Natural killer cell (primary cell): ENCODE measurements at regions not wholly inside any gene's neighbourhood (a gene's known extent, or its start where the extent isn't known, plus 50 kb on each side); places are given as distances from the start of the nearest gene placed in this dataset.

ENCODE experiments used
- ATAC-seq, 3 donors: fragments of 150-1000 bp in 2 of 3; fragments of 200-7000 bp in 1 of 3; cut with Tn5 transposase; 1 replicate in 1 of 3; 2 replicates in 2 of 3; pipeline ENCODE4 v1.10.0; 2021; ENCODE audit warnings: mild to moderate bottlenecking in 2 of 3, moderate library complexity in 2 of 3
- DNase-seq, 2 donors: peaks; one replicate each; pipeline versions ENCODE4 v3.0.0 to v3.0.0-alpha.2; 2013 to 2021; ENCODE audit warnings: mixed read lengths in 1 of 2
- H3K27ac ChIP-seq: one replicate; pipeline ENCODE4 v1.5.1; 2013; ENCODE audit warnings: mild to moderate bottlenecking, low read length
- H3K27me3 ChIP-seq: one replicate; pipeline ENCODE4 v1.6.1; 2013; ENCODE audit warnings: low read length; ENCODE audit not compliant: control insufficient read depth, insufficient read depth
- H3K36me3 ChIP-seq: one replicate; pipeline ENCODE4 v1.6.1; 2013; ENCODE audit warnings: low read length; ENCODE audit not compliant: control insufficient read depth, insufficient read depth
- H3K4me1 ChIP-seq: one replicate; pipeline ENCODE4 v1.6.1; 2013; ENCODE audit warnings: low read length; ENCODE audit not compliant: control insufficient read depth, insufficient read depth
- H3K4me3 ChIP-seq: one replicate; pipeline ENCODE4 v1.5.1; 2013; ENCODE audit warnings: low read length
- H3K9me3 ChIP-seq: one replicate; pipeline ENCODE4 v1.6.1; 2013; ENCODE audit warnings: low read length; ENCODE audit not compliant: control insufficient read depth, insufficient read depth
- H3K27ac Mint-ChIP-seq, 2 donors: one replicate each; pipeline ENCODE4 v1.8.0; 2022; ENCODE audit warnings: mild to moderate bottlenecking in 2 of 2, mixed read lengths in 2 of 2, moderate library complexity in 1 of 2
- H3K27me3 Mint-ChIP-seq, 2 donors: one replicate each; pipeline ENCODE4 v1.8.0; 2022; ENCODE audit warnings: low read depth in 2 of 2, mixed read lengths in 2 of 2
- H3K36me3 Mint-ChIP-seq: one replicate; pipeline ENCODE4 v1.8.0; 2022; ENCODE audit warnings: mixed read lengths
- H3K4me1 Mint-ChIP-seq, 2 donors: one replicate each; pipeline ENCODE4 v1.8.0; 2022; ENCODE audit warnings: mixed read lengths in 2 of 2
- H3K4me3 Mint-ChIP-seq: one replicate; pipeline ENCODE4 v1.8.0; 2022; ENCODE audit warnings: mild to moderate bottlenecking, moderate library complexity, mixed read lengths
- H3K9me3 Mint-ChIP-seq, 2 donors: one replicate each; pipeline ENCODE4 v1.8.0; 2022; ENCODE audit warnings: mixed read lengths in 2 of 2
- CTCF ChIP-seq: fragments of 200-600 bp; IDR thresholded peaks from one replicate; pipeline ENCODE4 v1.8.0; 2022; ENCODE audit warnings: antibody characterized with exemption
- WGBS: methylation state at CpG from one replicate; pipeline ENCODE4 v1.1.7; 2013; ENCODE audit warnings: missing lambda C conversion rate; ENCODE audit not compliant: insufficient coverage; 5-methylcytosine and 5-hydroxymethylcytosine counted together
- intact Hi-C: fragments of 100-400 bp; cut with micrococcal nuclease; formaldehyde crosslinking; loops from one replicate; pipeline ENCODE4 v1.14.2; 2022

DNA sequence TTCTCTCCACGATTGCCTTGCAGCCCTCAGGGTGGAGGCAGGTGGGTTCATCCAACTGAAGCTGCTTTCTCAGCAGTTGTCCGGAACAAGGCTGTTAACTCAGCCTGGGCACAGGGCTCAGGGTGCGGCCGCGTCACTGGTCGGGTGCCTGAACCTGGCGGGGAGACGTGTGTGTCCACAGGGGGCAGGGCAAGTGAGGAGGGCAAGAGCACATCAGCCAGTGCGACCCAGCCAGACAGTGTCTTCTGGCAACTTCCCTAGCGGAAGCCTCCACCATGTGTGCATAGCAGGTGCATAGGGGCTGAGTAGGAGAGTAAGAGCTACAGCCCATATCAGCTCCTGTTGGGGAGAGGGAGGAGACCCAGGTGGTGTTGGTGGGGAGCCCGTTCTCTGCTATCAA, 150.4 kb upstream of the THRB start:
- no peak overlapping the region for H3K27ac Mint-ChIP-seq
- no peak overlapping the region for H3K4me3 Mint-ChIP-seq
- H3K4me3 ChIP-seq = no peak overlapping the region
- no peaks in the 10 kb centered on the region for H3K4me1 ChIP-seq
- H3K27me3 ChIP-seq = no peaks in the 10 kb centered on the region
- H3K27me3 Mint-ChIP-seq = no peaks in the 10 kb centered on the region
- H3K36me3 ChIP-seq = no peaks in the 10 kb centered on the region
- no peak for ATAC-seq
- H3K4me1 Mint-ChIP-seq = no peaks in the 10 kb centered on the region
- intact Hi-C loops = no loop called here
- H3K9me3 Mint-ChIP-seq = peaks cover 0 to under 1% of the 10 kb centered on the region in 2 donors
- DNase-seq = no peak
- TF ChIP-seq CTCF = no peak
- 85% methylated on average over 10 of the region's 11 CpGs for WGBS
- no peaks in the 10 kb centered on the region for H3K9me3 ChIP-seq
- no peak overlapping the region for H3K27ac ChIP-seq
- H3K36me3 Mint-ChIP-seq = no peaks in the 10 kb centered on the region

- no peak for ATAC-seq
- no peaks in the 10 kb centered on the region for H3K36me3 Mint-ChIP-seq
- WGBS = 100% methylated on average over 1 of the region's 2 CpGs
Measured at GRCh38 chr3:24646790-24647189, 152.1 kb upstream of the THRB start.

GRCh38 chr3:24648063-24648462, 153.4 kb upstream of the THRB start:
- no peaks in the 10 kb centered on the region for H3K27me3 Mint-ChIP-seq
- WGBS = 83% methylated on average over 2 of the region's 2 CpGs
- Histone ChIP-seq H3K4me3 (no peak overlapping the region), H3K9me3 (no peaks in the 10 kb centered on the region), H3K27ac (no peak overlapping the region), H3K4me1 (no peaks in the 10 kb centered on the region), H3K27me3 (no peaks in the 10 kb centered on the region), H3K36me3 (no peaks in the 10 kb centered on the region)
- H3K27ac Mint-ChIP-seq = no peak overlapping the region
- no peak for TF ChIP-seq CTCF
- no peaks in the 10 kb centered on the region for H3K9me3 Mint-ChIP-seq
- no peak overlapping the region for H3K4me3 Mint-ChIP-seq
- no peak for DNase-seq
- H3K4me1 Mint-ChIP-seq = no peaks in the 10 kb centered on the region
- ATAC-seq = no peak
- intact Hi-C loops = no loop called here
- no peaks in the 10 kb centered on the region for H3K36me3 Mint-ChIP-seq

More at GRCh38 chr3:24646790-24647189, 152.1 kb upstream of the THRB start:
- no peaks in the 10 kb centered on the region for H3K9me3 ChIP-seq
- no peak for TF ChIP-seq CTCF
- no peak overlapping the region for H3K27ac ChIP-seq
- Mint-ChIP-seq H3K4me3 (no peak overlapping the region), H3K9me3 (no peaks in the 10 kb centered on the region), H3K27me3 (no peaks in the 10 kb centered on the region), H3K27ac (no peak overlapping the region), H3K4me1 (no peaks in the 10 kb centered on the region)
- no peaks in the 10 kb centered on the region for H3K36me3 ChIP-seq
- no peaks in the 10 kb centered on the region for H3K27me3 ChIP-seq
- no peak overlapping the region for H3K4me3 ChIP-seq
- DNase-seq = no peak
- H3K4me1 ChIP-seq = no peaks in the 10 kb centered on the region
- intact Hi-C loops = no loop called here

DNA sequence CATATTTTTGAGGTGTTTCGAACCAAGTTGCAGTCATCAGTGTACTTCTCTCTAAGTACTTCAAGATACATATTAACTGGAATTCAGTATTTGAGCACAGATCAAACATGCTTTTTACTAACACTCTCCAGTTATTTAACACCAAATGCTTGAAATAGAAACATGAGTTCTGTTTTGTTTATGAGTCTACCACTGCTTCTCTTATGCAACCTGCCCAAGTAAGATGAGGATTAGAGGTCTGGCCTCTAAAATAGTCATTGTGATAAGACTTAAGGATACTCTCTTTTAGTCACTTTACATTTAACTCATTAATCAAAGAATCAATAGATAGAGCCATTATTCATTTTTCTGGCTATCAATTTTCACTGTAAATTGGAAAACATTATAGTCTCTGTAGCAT, 156.2 kb upstream of the THRB start:
- no peak for TF ChIP-seq CTCF
- WGBS = 83% methylated on average over 1 of the region's 1 CpG
- Histone ChIP-seq H3K36me3 (no peaks in the 10 kb centered on the region), H3K27ac (no peak overlapping the region), H3K4me3 (no peak overlapping the region), H3K9me3 (no peaks in the 10 kb centered on the region), H3K27me3 (no peaks in the 10 kb centered on the region), H3K4me1 (no peaks in the 10 kb centered on the region)
- no peak overlapping the region for H3K27ac Mint-ChIP-seq
- ATAC-seq (no peak), DNase-seq (no peak)
- no peaks in the 10 kb centered on the region for H3K4me1 Mint-ChIP-seq
- no peak overlapping the region for H3K4me3 Mint-ChIP-seq
- intact Hi-C loops = no loop called here
- no peaks in the 10 kb centered on the region for H3K27me3 Mint-ChIP-seq
- H3K9me3 Mint-ChIP-seq = peaks cover 2% of the 10 kb centered on the region in 2 donors
- H3K36me3 Mint-ChIP-seq = no peaks in the 10 kb centered on the region
